ENCODE measurements at regions not wholly inside any gene's neighbourhood (a gene's known extent, or its start where the extent isn't known, plus 50 kb on each side); places are given as distances from the start of the nearest gene placed in this dataset.

DNA sequence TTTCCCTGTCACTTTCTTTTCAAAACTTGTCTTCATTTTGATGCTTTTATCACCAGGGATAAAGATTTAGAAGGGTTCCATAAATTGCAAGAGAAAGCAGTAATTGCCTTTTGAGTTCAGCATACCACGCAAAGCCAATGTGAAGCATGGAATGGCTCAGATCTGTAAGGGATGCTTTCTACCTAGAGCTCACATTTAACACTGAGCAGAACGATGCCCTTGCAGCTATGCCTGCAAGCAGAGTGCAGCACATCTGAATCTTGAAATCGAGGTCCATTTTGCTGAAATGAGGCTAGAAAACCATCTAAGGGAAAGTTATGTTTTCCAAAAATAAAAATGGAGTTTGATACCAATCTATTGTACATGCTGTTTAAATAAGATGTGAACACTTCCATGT is 171.2 kb upstream of the CELF2 start:
- Histone ChIP-seq H3K27me3 (ENCODE audit: control insufficient read depth, low read length) (peaks cover 2% of the 10 kb centered on the region; the same call in 1 of the 2 replicates), H3K9me2 (replicated peaks; ENCODE audit: control insufficient read depth, low read length) (no peaks in the 10 kb centered on the region), H3K36me3 (ENCODE audit: control insufficient read depth, low read length) (no peaks in the 10 kb centered on the region), H3K4me1 (ENCODE audit: control insufficient read depth, low read length) (no peaks in the 10 kb centered on the region), H3K9me3 (ENCODE audit: control insufficient read depth, insufficient read depth, low read length) (no peaks in the 10 kb centered on the region), H3K79me2 (ENCODE audit: control insufficient read depth, low read length) (no peaks in the 10 kb centered on the region), H3K27ac (ENCODE audit: low read depth, low read length) (no peak overlapping the region), H4K20me1 (ENCODE audit: control insufficient read depth, insufficient read depth, low read depth, low read length) (no peaks in the 10 kb centered on the region), H3F3A (ENCODE audit: control insufficient read depth, insufficient read depth) (no peaks in the 10 kb centered on the region), H3K4me2 (ENCODE audit: low read length) (no peak overlapping the region), H3K4me3 (ENCODE audit: low read length) (no peak overlapping the region)
- no peak for TF ChIP-seq EZH2phosphoT487 (IDR thresholded peaks at IDR 0.05; ENCODE audit: borderline replicate concordance, low read length)
- TF ChIP-seq, protein P1, sequence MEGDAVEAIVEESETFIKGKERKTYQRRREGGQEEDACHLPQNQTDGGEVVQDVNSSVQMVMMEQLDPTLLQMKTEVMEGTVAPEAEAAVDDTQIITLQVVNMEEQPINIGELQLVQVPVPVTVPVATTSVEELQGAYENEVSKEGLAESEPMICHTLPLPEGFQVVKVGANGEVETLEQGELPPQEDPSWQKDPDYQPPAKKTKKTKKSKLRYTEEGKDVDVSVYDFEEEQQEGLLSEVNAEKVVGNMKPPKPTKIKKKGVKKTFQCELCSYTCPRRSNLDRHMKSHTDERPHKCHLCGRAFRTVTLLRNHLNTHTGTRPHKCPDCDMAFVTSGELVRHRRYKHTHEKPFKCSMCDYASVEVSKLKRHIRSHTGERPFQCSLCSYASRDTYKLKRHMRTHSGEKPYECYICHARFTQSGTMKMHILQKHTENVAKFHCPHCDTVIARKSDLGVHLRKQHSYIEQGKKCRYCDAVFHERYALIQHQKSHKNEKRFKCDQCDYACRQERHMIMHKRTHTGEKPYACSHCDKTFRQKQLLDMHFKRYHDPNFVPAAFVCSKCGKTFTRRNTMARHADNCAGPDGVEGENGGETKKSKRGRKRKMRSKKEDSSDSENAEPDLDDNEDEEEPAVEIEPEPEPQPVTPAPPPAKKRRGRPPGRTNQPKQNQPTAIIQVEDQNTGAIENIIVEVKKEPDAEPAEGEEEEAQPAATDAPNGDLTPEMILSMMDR (IDR thresholded peaks at IDR 0.05; ENCODE audit: low read depth, low read length, poor library complexity, severe bottlenecking), result no peak

DNA sequence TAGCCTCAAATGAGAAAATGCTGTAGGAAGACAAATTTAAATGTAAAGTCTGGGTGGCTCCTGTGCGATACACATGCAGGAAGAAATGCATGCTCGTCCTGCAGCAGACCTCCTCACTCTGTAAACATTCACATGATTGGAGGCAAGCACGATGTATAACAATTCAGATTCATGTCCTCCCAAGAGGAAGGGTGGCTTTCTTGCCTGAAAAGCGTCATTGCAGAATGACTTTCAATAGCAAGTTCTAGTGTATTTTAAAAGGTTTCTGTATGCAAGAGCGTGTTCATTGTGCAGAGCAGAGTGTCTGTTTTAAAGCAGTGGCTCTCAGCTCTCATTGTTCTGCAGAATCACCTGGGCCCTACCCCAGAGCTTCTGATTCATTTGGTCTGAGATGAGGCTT is 170.3 kb upstream of the CELF2 start:
- H3K36me3 ChIP-seq (ENCODE audit: control insufficient read depth, low read length), result no peaks in the 10 kb centered on the region
- no peak overlapping the region for H3K4me3 ChIP-seq (ENCODE audit: low read length)
- H3K27me3 ChIP-seq (ENCODE audit: control insufficient read depth, low read length), result peaks cover 2% of the 10 kb centered on the region; the same call in 1 of the 2 replicates
- H3K9me3 ChIP-seq (ENCODE audit: control insufficient read depth, insufficient read depth, low read length), result no peaks in the 10 kb centered on the region
- H3K79me2 ChIP-seq (ENCODE audit: control insufficient read depth, low read length), result no peaks in the 10 kb centered on the region
- H3K4me2 ChIP-seq (ENCODE audit: low read length), result no peak overlapping the region
- no peak overlapping the region for H3K27ac ChIP-seq (ENCODE audit: low read depth, low read length)
- no peaks in the 10 kb centered on the region for H3K4me1 ChIP-seq (ENCODE audit: control insufficient read depth, low read length)
- no peaks in the 10 kb centered on the region for H4K20me1 ChIP-seq (ENCODE audit: control insufficient read depth, insufficient read depth, low read depth, low read length)
- TF ChIP-seq, protein P1 (IDR thresholded peaks at IDR 0.05; ENCODE audit: low read depth, low read length, poor library complexity, severe bottlenecking), result no peak
- TF ChIP-seq EZH2phosphoT487 (IDR thresholded peaks at IDR 0.05; ENCODE audit: borderline replicate concordance, low read length), result no peak
- H3K9me2 ChIP-seq (replicated peaks; ENCODE audit: control insufficient read depth, low read length), result no peaks in the 10 kb centered on the region
- no peaks in the 10 kb centered on the region for H3F3A ChIP-seq (ENCODE audit: control insufficient read depth, insufficient read depth)

DNA sequence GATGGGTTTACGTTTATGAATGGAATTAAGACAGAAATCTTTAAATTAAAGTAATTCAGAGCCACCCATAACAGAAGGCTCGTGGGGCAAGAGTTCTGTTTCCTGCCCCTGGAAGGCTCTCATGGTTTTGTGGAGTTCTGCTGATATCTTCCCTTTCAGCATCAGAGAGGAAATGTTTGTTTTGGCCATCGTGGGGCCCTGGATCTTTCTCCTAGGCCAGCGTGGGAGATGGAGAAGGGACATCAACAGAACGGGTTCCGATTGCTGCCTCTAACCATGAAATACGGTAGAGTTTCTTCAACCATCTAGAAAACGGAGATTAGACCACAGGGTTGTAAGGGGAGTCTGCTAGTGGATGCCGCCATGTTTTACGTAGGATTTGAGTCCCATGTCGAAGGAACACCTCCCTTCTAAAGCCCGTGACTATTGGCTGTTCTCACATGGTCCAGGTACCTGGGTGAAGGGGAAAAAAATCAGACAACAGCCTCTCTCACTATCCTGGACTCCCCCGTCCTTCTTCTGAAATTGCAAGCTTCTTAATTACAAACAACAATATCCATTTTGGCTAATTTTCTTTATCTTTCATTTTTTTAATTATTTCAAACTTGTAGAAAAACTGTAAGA is 169.1 kb upstream of the CELF2 start:
- Histone ChIP-seq H3K9me3 (ENCODE audit: control insufficient read depth, insufficient read depth, low read length) (no peaks in the 10 kb centered on the region), H3K36me3 (ENCODE audit: control insufficient read depth, low read length) (no peaks in the 10 kb centered on the region), H3K27ac (ENCODE audit: low read depth, low read length) (no peak overlapping the region), H3K79me2 (ENCODE audit: control insufficient read depth, low read length) (no peaks in the 10 kb centered on the region), H3F3A (ENCODE audit: control insufficient read depth, insufficient read depth) (no peaks in the 10 kb centered on the region), H3K4me3 (ENCODE audit: low read length) (no peak overlapping the region), H3K9me2 (replicated peaks; ENCODE audit: control insufficient read depth, low read length) (no peaks in the 10 kb centered on the region), H3K4me2 (ENCODE audit: low read length) (no peak overlapping the region), H4K20me1 (ENCODE audit: control insufficient read depth, insufficient read depth, low read depth, low read length) (no peaks in the 10 kb centered on the region), H3K27me3 (ENCODE audit: control insufficient read depth, low read length) (peaks cover 2% of the 10 kb centered on the region; the same call in 1 of the 2 replicates), H3K4me1 (ENCODE audit: control insufficient read depth, low read length) (no peaks in the 10 kb centered on the region)
- TF ChIP-seq, protein P1 (IDR thresholded peaks at IDR 0.05; ENCODE audit: low read depth, low read length, poor library complexity, severe bottlenecking), result no peak
- TF ChIP-seq EZH2phosphoT487 (IDR thresholded peaks at IDR 0.05; ENCODE audit: borderline replicate concordance, low read length), result no peak

Measured in DOHH2 (cell line).